A673 (cell line): ENCODE measurements at regions not wholly inside any gene's neighbourhood (a gene's known extent, or its start where the extent isn't known, plus 50 kb on each side); places are given as distances from the start of the nearest gene placed in this dataset.

ENCODE experiments used
- EZH2 ChIP-seq: fragments of 200-600 bp; sonication (generic); IDR thresholded peaks from 2 replicates; pipeline ENCODE4 v1.6.1; 2017; ENCODE audit warnings: borderline replicate concordance, low read depth, mild to moderate bottlenecking, mixed read lengths, antibody characterized with exemption, low read length; ENCODE audit not compliant: poor library complexity, severe bottlenecking
- TF ChIP-seq, protein P1 (sequence below): fragments of 300-800, 200-600 bp; sonication (generic); conservative IDR thresholded peaks from 2 replicates; pipeline ENCODE4 v1.5.1; 2017; ENCODE audit warnings: low read depth, mild to moderate bottlenecking, antibody characterized with exemption, low read length, moderate library complexity, mixed read lengths

DNA sequence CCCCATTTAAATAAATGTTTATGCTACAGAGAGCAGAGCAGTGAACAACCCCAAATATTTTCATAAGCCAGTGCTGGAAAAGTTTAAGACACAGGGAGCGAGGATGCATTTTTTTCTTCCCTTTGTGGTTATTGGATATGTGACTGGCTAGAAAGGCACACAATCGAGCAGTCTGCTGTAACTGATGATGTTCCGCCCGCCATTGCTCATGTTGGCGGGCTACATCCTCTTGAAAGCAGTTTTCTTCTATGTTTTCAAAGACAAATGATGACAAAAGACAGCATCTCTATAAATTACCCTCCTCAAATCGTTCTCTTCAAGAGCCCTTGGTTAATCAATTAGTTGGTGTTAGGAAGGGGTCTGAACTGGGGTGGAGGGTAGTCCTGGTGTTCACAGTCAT lies 269.8 kb downstream of the SKAP2 start:
- TF ChIP-seq, protein P1, sequence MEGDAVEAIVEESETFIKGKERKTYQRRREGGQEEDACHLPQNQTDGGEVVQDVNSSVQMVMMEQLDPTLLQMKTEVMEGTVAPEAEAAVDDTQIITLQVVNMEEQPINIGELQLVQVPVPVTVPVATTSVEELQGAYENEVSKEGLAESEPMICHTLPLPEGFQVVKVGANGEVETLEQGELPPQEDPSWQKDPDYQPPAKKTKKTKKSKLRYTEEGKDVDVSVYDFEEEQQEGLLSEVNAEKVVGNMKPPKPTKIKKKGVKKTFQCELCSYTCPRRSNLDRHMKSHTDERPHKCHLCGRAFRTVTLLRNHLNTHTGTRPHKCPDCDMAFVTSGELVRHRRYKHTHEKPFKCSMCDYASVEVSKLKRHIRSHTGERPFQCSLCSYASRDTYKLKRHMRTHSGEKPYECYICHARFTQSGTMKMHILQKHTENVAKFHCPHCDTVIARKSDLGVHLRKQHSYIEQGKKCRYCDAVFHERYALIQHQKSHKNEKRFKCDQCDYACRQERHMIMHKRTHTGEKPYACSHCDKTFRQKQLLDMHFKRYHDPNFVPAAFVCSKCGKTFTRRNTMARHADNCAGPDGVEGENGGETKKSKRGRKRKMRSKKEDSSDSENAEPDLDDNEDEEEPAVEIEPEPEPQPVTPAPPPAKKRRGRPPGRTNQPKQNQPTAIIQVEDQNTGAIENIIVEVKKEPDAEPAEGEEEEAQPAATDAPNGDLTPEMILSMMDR = no peak
- no peak for TF ChIP-seq EZH2
